ENCODE measurements at regions not wholly inside any gene's neighbourhood (a gene's known extent, or its start where the extent isn't known, plus 50 kb on each side); places are given as distances from the start of the nearest gene placed in this dataset.
"Not testable (repeated sequence)": the region's sequence is repeated elsewhere in the genome, so short reads cannot be mapped to it uniquely, and the experiment has no call there.

DNA sequence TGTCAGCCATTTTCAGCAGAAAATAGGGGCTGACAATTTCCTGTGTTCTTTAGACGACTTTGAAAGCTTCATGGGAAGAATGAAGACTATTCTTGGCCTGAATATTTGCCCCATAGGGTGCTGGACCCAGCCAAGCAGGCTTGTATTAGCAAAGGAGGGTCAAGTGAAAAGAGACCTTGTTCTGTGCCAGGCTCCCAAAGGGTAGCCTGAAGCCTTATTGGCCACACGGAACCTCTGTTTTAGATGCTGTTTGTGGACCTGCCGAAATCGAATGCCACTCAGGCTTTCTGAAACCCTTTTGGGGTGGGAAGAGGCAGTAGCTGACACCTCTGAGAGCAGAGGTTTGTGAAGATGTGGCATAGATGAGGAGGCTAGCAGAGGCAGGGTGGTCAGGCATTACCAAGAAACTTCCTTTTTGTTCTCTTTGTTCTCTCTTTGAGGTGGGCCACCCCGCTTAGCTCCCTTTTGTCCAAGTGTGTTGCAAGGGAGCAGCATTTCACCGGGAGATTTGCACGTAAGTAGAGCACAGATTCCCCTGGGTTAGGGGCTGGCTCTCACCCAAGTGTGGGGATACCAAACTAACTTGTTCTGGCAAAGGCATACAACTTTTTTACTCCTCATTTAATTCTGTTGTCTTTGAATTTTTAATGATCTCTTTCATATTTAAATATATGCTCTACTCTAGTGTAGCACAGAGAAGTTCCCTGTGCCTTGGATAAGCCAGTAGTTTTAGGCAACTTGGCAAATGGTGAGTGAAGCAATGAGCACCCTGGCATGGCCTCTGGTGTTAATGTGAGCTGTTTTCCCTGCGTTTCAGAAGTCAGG, 174.0 kb upstream of the EEPD1 start:
- TF ChIP-seq, protein P1, sequence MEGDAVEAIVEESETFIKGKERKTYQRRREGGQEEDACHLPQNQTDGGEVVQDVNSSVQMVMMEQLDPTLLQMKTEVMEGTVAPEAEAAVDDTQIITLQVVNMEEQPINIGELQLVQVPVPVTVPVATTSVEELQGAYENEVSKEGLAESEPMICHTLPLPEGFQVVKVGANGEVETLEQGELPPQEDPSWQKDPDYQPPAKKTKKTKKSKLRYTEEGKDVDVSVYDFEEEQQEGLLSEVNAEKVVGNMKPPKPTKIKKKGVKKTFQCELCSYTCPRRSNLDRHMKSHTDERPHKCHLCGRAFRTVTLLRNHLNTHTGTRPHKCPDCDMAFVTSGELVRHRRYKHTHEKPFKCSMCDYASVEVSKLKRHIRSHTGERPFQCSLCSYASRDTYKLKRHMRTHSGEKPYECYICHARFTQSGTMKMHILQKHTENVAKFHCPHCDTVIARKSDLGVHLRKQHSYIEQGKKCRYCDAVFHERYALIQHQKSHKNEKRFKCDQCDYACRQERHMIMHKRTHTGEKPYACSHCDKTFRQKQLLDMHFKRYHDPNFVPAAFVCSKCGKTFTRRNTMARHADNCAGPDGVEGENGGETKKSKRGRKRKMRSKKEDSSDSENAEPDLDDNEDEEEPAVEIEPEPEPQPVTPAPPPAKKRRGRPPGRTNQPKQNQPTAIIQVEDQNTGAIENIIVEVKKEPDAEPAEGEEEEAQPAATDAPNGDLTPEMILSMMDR (IDR thresholded peaks at IDR 0.05; ENCODE audit: extremely low read depth in 1 of 2, insufficient read depth in 1 of 2, low read depth in 1 of 2, low read length in 2 of 2) = not testable (repeated sequence)
- not testable (repeated sequence) for TF ChIP-seq MAX (IDR thresholded peaks at IDR 0.05; ENCODE audit: insufficient read depth, insufficient read length); POLR2AphosphoS5 (IDR thresholded peaks at IDR 0.05; ENCODE audit: insufficient read depth, low read depth, low read length); POLR2A (IDR thresholded peaks at IDR 0.05; ENCODE audit: low read depth, low read length); EZH2 (IDR thresholded peaks at IDR 0.05; ENCODE audit: borderline replicate concordance, low read depth, low read length, severe bottlenecking); MYC (IDR thresholded peaks at IDR 0.05; ENCODE audit: low read depth, low read length); GATA2 (IDR thresholded peaks at IDR 0.05; ENCODE audit: insufficient read depth, insufficient read length, low read depth, low read length); JUN (IDR thresholded peaks at IDR 0.05; ENCODE audit: borderline replicate concordance, insufficient read depth, insufficient read length, low read depth); FOS (IDR thresholded peaks at IDR 0.05; ENCODE audit: borderline replicate concordance, insufficient read depth, low read length)

Measured in endothelial cell of umbilical vein (primary cell).